Naive B cell (primary cell): ENCODE measurements at regions not wholly inside any gene's neighbourhood (a gene's known extent, or its start where the extent isn't known, plus 50 kb on each side); places are given as distances from the start of the nearest gene placed in this dataset.
A peak's percentile ranks its signal among the peaks of the same experiment; 100 is the strongest.
"Not testable (repeated sequence)": the region's sequence is repeated elsewhere in the genome, so short reads cannot be mapped to it uniquely, and the experiment has no call there.

Experiments used
- ATAC-seq, 2 donors: fragments of 150-1000 bp; cut with Tn5 transposase; 2 replicates each; pipeline ENCODE4 v1.10.0; 2021; ENCODE audit warnings: low read depth in 2 of 2, mild to moderate bottlenecking in 2 of 2, moderate library complexity in 2 of 2
- DNase-seq: peaks from one replicate; pipeline ENCODE4 v3.0.0; 2022
- H3K27ac Mint-ChIP-seq, 6 donors: one replicate each; pipeline ENCODE4 v1.8.0; 2020 to 2022; ENCODE audit warnings: mild to moderate bottlenecking in 6 of 6, mixed read lengths in 6 of 6, moderate library complexity in 5 of 6, inconsistent platforms in 2 of 6
- H3K27me3 Mint-ChIP-seq, 3 donors: one replicate each; pipeline ENCODE4 v1.8.0; 2021 to 2022; ENCODE audit warnings: mixed read lengths in 3 of 3, mild to moderate bottlenecking in 1 of 3
- H3K36me3 Mint-ChIP-seq, 2 donors: one replicate each; pipeline ENCODE4 v1.8.0; 2020 to 2022; ENCODE audit warnings: mixed read lengths in 2 of 2, inconsistent platforms in 1 of 2, mild to moderate bottlenecking in 1 of 2
- H3K4me1 Mint-ChIP-seq, 3 donors: one replicate each; pipeline ENCODE4 v1.8.0; 2020 to 2022; ENCODE audit warnings: mixed read lengths in 3 of 3, inconsistent platforms in 1 of 3, mild to moderate bottlenecking in 1 of 3, moderate library complexity in 1 of 3
- H3K4me3 Mint-ChIP-seq, 8 donors: one replicate each; pipeline ENCODE4 v1.8.0; 2020 to 2022; ENCODE audit warnings: mild to moderate bottlenecking in 8 of 8, mixed read lengths in 8 of 8, moderate library complexity in 8 of 8, inconsistent platforms in 2 of 8
- H3K9me3 Mint-ChIP-seq, 7 donors: one replicate each; pipeline ENCODE4 v1.8.0; 2020 to 2022; ENCODE audit warnings: mixed read lengths in 7 of 7, mild to moderate bottlenecking in 5 of 7, inconsistent platforms in 2 of 7, moderate library complexity in 1 of 7

GRCh38 chr12:38123028-38123427 is 193.5 kb upstream of the ALG10B start:
- not testable (repeated sequence) for H3K4me1 Mint-ChIP-seq, H3K36me3 Mint-ChIP-seq, H3K4me3 Mint-ChIP-seq, DNase-seq, ATAC-seq, H3K27ac Mint-ChIP-seq, H3K27me3 Mint-ChIP-seq
- peaks cover 18 to 35% (median 19%) of the 10 kb centered on the region in 7 donors for H3K9me3 Mint-ChIP-seq

GRCh38 chr12:38123566-38124246 is 192.9 kb upstream of the ALG10B start:
- no peak overlapping the region for H3K27ac Mint-ChIP-seq
- ATAC-seq, result no peak
- no peak overlapping the region for H3K4me3 Mint-ChIP-seq
- no peaks in the 10 kb centered on the region for H3K36me3 Mint-ChIP-seq
- peaks cover 14 to 31% (median 16%) of the 10 kb centered on the region in 7 donors for H3K9me3 Mint-ChIP-seq
- no peak for DNase-seq
- no peaks in the 10 kb centered on the region for H3K4me1 Mint-ChIP-seq
- peaks cover 0 to 7% (median 0%) of the 10 kb centered on the region in 3 donors for H3K27me3 Mint-ChIP-seq

GRCh38 chr12:38124247-38125012 is 192.1 kb upstream of the ALG10B start:
- peaks cover 12 to 25% (median 15%) of the 10 kb centered on the region in 7 donors for H3K9me3 Mint-ChIP-seq
- H3K27ac Mint-ChIP-seq, result peak overlapping the region in 1 of 6 donors; percentile 4
- ATAC-seq (no peak), DNase-seq (no peak)
- H3K27me3 Mint-ChIP-seq, result peaks cover 0 to 7% (median 0%) of the 10 kb centered on the region in 3 donors
- no peak overlapping the region for H3K4me3 Mint-ChIP-seq
- H3K36me3 Mint-ChIP-seq, result no peaks in the 10 kb centered on the region
- H3K4me1 Mint-ChIP-seq, result no peaks in the 10 kb centered on the region

- DNase-seq (no peak), ATAC-seq (no peak)
- H3K4me3 Mint-ChIP-seq, result no peak overlapping the region
- peaks cover 0 to 16% (median 1%) of the 10 kb centered on the region in 7 donors for H3K9me3 Mint-ChIP-seq
- H3K36me3 Mint-ChIP-seq, result no peaks in the 10 kb centered on the region
- no peak overlapping the region for H3K27ac Mint-ChIP-seq
- H3K27me3 Mint-ChIP-seq, result peaks cover 0 to 11% (median 8%) of the 10 kb centered on the region in 3 donors
- no peaks in the 10 kb centered on the region for H3K4me1 Mint-ChIP-seq
Measured at GRCh38 chr12:38132139-38132538, 184.4 kb upstream of the ALG10B start.

GRCh38 chr12:38137287-38137686 is 179.3 kb upstream of the ALG10B start:
- ATAC-seq, result no peak
- H3K27me3 Mint-ChIP-seq, result peaks cover 0 to 28% (median 7%) of the 10 kb centered on the region in 3 donors
- H3K27ac Mint-ChIP-seq, result no peak overlapping the region
- H3K9me3 Mint-ChIP-seq, result peaks cover 0 to 7% (median 0%) of the 10 kb centered on the region in 7 donors
- peaks cover 4 to 12% (median 12%) of the 10 kb centered on the region in 3 donors for H3K4me1 Mint-ChIP-seq
- no peak for DNase-seq
- no peak overlapping the region for H3K4me3 Mint-ChIP-seq
- no peaks in the 10 kb centered on the region for H3K36me3 Mint-ChIP-seq

- ATAC-seq, result no peak
- peaks cover 4 to 12% (median 12%) of the 10 kb centered on the region in 3 donors for H3K4me1 Mint-ChIP-seq
Measured at GRCh38 chr12:38137716-38138115, 178.9 kb upstream of the ALG10B start.

GRCh38 chr12:38138225-38139221 is 178.1 kb upstream of the ALG10B start:
- peak; percentile 28 to 32 for ATAC-seq
- Mint-ChIP-seq H3K27ac (peak overlapping the region in 3 of 6 donors; percentile 11 to 79 (median 78)), H3K27me3 (peaks cover 0 to 28% (median 7%) of the 10 kb centered on the region in 3 donors), H3K9me3 (peaks cover 0 to 1% (median 0%) of the 10 kb centered on the region in 7 donors), H3K4me1 (peaks cover 4 to 12% (median 12%) of the 10 kb centered on the region in 3 donors), H3K36me3 (no peaks in the 10 kb centered on the region), H3K4me3 (peak overlapping the region; percentile 3 to 86 (median 64))
- peak; percentile 37 for DNase-seq

More at GRCh38 chr12:38137716-38138115, 178.9 kb upstream of the ALG10B start:
- Mint-ChIP-seq H3K9me3 (peaks cover 0 to 3% (median 0%) of the 10 kb centered on the region in 7 donors), H3K27ac (no peak overlapping the region), H3K36me3 (no peaks in the 10 kb centered on the region), H3K4me3 (no peak overlapping the region), H3K27me3 (peaks cover 0 to 28% (median 7%) of the 10 kb centered on the region in 3 donors)
- no peak for DNase-seq

GRCh38 chr12:38139456-38139855 is 177.1 kb upstream of the ALG10B start:
- Mint-ChIP-seq H3K27ac (peak overlapping the region in 1 of 6 donors; percentile 39), H3K9me3 (peaks cover 0 to 1% (median 0%) of the 10 kb centered on the region in 7 donors), H3K27me3 (peaks cover 0 to 28% (median 7%) of the 10 kb centered on the region in 3 donors), H3K36me3 (no peaks in the 10 kb centered on the region), H3K4me1 (peaks cover 4 to 12% (median 12%) of the 10 kb centered on the region in 3 donors), H3K4me3 (no peak overlapping the region)
- ATAC-seq (no peak), DNase-seq (no peak)

- DNase-seq, result no peak
- H3K9me3 Mint-ChIP-seq, result peaks cover 0 to 10% (median 6%) of the 10 kb centered on the region in 7 donors
- H3K36me3 Mint-ChIP-seq, result no peaks in the 10 kb centered on the region
- H3K27ac Mint-ChIP-seq, result no peak overlapping the region
- H3K4me1 Mint-ChIP-seq, result peaks cover 4 to 12% (median 12%) of the 10 kb centered on the region in 3 donors
- peaks cover 0 to 23% (median 12%) of the 10 kb centered on the region in 3 donors for H3K27me3 Mint-ChIP-seq
- ATAC-seq, result no peak
- H3K4me3 Mint-ChIP-seq, result peak overlapping the region in 1 of 8 donors; percentile 61
Measured at GRCh38 chr12:38141239-38141638, 175.3 kb upstream of the ALG10B start.

- no peak overlapping the region for H3K27ac Mint-ChIP-seq
- ATAC-seq (no peak), DNase-seq (no peak)
- peaks cover 4 to 12% (median 12%) of the 10 kb centered on the region in 3 donors for H3K4me1 Mint-ChIP-seq
- H3K27me3 Mint-ChIP-seq, result peaks cover 0 to 21% (median 12%) of the 10 kb centered on the region in 3 donors
- peaks cover 0 to under 1% of the 10 kb centered on the region in 2 donors for H3K36me3 Mint-ChIP-seq
- no peak overlapping the region for H3K4me3 Mint-ChIP-seq
- peaks cover 0 to 14% (median 6%) of the 10 kb centered on the region in 7 donors for H3K9me3 Mint-ChIP-seq
Measured at GRCh38 chr12:38141861-38142260, 174.7 kb upstream of the ALG10B start.

GRCh38 chr12:38142974-38143373 is 173.6 kb upstream of the ALG10B start:
- peaks cover 0 to 11% of the 10 kb centered on the region in 2 donors for H3K36me3 Mint-ChIP-seq
- ATAC-seq (no peak), DNase-seq (no peak)
- peaks cover 9 to 25% (median 13%) of the 10 kb centered on the region in 7 donors for H3K9me3 Mint-ChIP-seq
- no peak overlapping the region for H3K4me3 Mint-ChIP-seq
- peaks cover 4 to 12% (median 12%) of the 10 kb centered on the region in 3 donors for H3K4me1 Mint-ChIP-seq
- no peak overlapping the region for H3K27ac Mint-ChIP-seq
- peaks cover 0 to 12% (median 12%) of the 10 kb centered on the region in 3 donors for H3K27me3 Mint-ChIP-seq

- H3K4me1 Mint-ChIP-seq, result peaks cover 0 to 3% (median under 1%) of the 10 kb centered on the region in 3 donors
- H3K27ac Mint-ChIP-seq, result no peak overlapping the region
- no peak overlapping the region for H3K4me3 Mint-ChIP-seq
- peaks cover 0 to 5% (median 1%) of the 10 kb centered on the region in 3 donors for H3K27me3 Mint-ChIP-seq
- no peak for ATAC-seq
- peaks cover 17 to 36% (median 22%) of the 10 kb centered on the region in 7 donors for H3K9me3 Mint-ChIP-seq
- H3K36me3 Mint-ChIP-seq, result peaks cover 0 to 20% of the 10 kb centered on the region in 2 donors
- no peak for DNase-seq
Measured at GRCh38 chr12:38144049-38144448, 172.5 kb upstream of the ALG10B start.
